ENCODE measurements at regions not wholly inside any gene's neighbourhood (a gene's known extent, or its start where the extent isn't known, plus 50 kb on each side); places are given as distances from the start of the nearest gene placed in this dataset.
"Not testable (repeated sequence)": the region's sequence is repeated elsewhere in the genome, so short reads cannot be mapped to it uniquely, and the experiment has no call there.

DNA sequence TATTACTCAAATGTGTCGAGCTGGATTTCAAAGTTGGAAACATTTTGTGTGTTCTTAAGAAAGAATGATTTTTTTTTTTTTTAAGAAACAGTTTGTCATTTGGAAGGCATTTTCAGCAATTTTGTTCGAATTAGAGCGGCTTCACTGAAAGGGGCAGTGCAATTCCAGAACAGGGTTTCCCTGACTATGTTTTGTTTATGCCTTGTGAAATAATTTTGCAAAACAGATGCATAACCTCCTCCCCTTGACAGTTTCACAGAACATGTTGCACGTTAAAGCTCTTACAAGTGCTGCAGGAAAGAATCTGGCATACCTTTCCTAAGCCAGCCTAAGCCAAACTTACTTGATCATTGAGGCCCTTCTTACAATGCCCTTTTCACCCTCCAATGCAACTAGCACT, 216.0 kb upstream of the SSTR4 start:
- DNase-seq (ENCODE audit: low read depth) = no peak

DNA sequence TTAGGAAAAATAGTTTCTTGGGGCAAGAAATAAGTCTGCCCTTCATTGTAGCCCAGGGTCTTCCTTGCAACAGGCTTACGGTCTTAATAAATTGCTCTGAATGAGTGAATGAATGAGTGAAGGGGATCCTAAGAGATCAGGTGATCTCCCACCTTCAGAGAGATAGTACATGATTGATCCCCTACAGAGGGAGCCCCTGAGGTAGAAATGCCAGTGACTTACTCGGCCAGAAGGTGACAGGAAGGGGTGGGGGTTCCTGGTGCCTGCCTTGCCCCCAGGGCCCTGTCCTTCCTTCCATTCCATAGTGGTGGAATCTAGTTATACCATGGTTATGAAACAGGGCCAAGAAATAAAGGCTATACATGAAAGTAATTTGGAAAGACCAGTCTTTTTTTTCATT, 215.3 kb upstream of the SSTR4 start:
- DNase-seq (ENCODE audit: low read depth) = no peak

DNA sequence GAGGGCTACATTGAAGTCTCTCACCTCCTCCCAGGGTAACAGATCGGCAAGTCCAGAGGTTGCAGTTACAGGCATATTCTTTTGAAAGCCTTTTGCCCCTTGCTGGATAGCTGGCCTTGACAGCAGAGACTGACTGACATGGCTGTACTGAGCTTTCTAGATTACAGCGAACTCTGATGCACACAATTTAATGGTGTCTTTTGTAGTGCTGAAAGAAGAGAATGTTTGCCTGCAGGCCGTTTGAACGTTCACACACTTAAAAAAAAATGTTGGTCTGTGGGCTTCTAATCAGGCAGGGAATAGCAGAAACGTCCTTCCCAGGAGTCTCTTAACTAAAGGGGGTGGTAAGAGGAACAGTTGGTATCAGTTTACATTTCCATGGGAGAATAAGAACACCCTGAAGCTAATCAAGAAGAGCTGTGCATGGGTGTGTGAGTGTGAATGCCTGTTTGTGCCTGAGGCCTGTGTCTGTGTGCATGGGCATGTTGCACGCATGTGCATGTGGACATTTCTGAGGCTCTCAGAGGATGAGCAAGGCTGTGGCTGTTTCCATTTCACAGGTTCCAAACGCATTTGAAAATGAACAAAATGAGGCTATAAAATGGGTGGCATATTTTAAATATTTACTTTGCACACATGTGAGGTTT, 213.9 kb upstream of the SSTR4 start:
- DNase-seq (ENCODE audit: low read depth) = no peak

DNA sequence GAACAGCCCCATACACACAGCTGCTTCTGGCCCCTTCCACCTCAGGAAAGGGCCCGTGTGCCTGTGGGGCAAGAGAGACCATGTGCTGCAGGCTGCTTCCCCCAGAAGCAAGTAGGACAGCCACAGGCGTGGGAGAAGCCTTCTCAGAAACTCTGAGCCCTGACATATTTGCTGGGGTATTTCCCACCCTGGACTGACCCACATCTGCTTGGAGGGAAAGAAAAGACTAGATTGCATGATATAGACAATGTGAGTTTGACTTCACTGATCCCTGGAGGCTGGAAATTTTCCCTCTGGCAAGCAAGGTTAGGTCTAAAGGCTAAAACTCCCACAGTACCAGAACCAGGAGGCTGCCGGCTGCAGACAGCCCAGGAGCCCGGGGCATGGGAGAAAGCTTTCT, 213.3 kb upstream of the SSTR4 start:
- DNase-seq (ENCODE audit: low read depth) = no peak

DNA sequence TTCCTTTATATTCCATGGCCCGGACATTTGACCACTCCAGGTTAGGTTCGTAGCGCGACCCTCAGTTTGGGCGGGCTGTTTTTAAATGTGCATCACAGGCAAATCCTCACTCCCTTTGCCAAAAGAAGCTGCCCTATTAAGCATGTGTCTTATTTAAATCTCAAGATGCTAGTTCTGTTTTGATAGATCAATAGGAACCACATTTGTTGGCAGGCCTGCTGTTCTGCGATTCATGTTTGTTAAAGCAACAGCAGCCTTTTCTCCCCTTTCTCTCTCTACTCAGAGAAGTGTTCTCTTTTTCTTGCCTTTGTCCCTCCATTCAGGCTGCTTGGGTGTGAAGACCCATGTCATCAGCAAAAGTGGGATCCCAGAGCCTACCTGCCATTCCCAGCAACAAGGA, 212.0 kb upstream of the SSTR4 start:
- no peak for DNase-seq (ENCODE audit: low read depth)

DNA sequence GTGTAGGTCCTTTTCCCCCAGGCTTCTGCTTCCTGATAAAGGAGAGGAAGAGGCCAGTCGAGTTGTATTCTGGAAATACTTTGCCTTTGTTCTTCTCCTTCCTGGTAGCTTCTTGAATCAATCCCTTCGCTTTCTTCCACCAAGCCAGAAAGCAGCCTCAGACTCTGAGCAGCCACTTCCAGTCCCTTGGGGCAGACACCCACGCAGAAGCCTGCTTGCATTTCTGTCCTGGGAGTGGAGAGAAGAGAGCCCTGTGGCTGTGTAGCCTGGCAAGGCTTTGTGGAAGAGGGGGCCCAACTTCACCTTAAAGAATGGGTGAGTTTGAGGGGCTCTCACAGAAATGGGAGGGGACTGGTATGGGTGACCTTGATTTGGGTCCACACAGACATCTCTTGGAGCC, 211.0 kb upstream of the SSTR4 start:
- no peak for DNase-seq (ENCODE audit: low read depth)

DNA sequence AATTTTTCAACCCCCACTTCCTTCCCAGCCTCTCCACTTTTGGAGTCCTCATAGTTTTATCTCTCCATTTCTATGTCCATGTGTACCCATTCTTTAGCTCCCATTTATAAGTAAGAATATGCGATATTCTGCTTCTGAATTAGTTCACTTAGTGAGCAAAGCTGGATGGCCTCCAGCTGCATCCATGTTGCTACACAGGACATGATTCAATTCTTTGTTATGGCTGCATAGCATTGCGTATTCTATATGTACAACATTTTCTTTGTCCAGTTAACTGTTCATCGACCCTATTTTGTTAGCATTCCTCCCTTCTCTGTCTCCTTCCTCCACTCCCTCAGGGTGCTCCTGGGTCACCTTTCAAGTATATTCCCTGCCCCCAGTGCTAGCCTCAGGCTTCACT, 210.0 kb upstream of the SSTR4 start:
- peak; percentile 69 for DNase-seq (ENCODE audit: low read depth)

DNA sequence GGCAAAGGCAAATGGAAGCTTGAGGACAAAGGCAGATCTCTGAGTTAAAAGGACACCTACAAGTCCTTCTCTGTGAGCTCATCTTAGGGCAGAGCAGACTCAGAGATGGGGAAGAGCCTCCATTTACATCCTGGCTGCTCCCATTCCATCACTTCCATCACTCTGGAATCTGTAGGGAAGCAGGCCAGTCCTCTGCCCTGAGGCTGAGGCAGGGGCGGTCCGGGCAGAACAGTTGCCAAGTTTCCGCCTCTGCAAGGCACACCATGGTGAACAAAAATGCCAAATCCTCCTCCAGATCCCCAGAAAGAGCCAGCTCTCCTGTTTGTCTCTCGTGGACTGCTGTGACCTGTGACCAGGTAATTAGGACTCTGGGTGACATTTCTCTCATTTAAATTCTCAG, 209.6 kb upstream of the SSTR4 start:
- no peak for DNase-seq (ENCODE audit: low read depth)

DNA sequence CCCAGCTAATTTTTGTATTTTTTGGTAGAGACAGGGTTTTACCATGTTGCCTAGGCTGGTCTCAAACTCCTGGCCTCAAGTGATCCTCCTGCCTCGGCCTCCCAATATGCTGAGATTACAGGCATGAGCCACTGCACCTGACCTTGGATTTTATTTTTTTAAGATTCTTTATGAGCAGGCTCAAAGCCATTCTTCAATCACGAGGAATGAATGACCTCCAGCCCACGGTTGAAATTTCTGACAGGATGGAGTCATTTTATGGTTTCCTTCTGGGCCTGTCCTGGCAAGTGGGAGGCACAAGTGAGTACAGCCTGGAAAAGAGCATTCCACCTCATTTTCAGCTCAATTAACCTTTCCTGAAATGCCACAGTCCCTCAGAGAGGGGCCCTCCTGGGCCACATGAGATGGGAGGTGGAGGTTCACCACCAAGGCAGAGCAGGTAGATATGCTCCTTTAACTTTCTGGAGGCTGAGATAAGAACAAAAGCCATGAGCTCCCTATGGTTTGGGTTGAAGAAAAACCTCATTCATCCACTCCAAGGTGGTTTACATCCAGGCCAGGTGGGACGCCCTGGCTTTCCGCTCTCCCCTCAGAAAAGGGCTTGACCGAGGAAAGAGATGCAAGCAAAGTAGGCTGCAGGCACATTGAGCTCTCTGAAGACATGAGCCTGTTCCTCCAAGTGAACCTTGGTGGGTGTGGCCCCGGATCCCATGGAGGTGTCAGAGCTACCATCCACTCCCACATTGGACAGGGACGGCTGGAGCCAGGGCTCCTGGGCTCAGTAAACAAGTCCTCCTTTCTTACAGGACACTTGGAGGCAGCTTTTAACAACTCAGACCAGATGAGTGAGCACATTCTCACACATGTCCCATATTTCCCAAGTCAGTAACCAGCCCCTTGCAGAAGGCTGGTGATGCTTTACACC, 208.5 kb upstream of the SSTR4 start:
- DNase-seq (ENCODE audit: low read depth) = no peak

DNA sequence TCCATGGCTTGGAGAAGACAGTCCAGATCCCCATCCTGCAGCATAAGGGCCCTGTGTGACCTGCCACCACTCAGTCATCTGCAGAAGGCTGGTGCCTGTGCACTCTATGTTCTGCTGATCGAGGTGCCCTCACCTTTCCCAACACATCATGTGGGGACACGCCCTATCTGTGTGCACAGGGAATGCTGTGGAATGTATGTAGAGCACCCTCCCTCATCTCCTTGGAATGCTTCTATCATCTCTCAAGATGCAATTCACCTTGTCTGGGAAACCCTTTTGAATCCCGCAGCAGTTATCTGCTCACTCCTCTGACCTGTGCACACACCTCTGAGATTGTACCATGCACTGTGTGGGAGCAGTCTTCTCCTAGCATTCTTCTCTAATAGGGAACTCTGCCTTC, 207.2 kb upstream of the SSTR4 start:
- DNase-seq (ENCODE audit: low read depth) = no peak

DNA sequence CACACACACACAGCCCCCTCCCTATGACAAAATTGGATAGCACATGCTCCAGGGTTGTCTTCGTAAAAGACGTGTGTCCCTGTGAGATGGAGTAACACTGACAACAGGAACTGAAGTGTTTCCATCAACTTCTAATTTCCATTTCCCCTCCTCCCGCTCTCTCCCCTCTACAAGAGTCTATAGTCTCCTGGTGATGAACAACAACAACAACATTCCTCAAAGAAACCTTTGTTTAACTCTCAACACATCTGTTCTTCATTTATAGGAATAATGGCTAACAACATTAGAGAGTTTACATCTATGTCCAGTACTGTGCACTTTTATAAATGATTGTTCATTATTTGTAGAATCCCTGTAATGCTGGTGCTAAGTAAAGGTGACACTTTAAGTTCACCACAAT, 205.8 kb upstream of the SSTR4 start:
- no peak for DNase-seq (ENCODE audit: low read depth)

DNA sequence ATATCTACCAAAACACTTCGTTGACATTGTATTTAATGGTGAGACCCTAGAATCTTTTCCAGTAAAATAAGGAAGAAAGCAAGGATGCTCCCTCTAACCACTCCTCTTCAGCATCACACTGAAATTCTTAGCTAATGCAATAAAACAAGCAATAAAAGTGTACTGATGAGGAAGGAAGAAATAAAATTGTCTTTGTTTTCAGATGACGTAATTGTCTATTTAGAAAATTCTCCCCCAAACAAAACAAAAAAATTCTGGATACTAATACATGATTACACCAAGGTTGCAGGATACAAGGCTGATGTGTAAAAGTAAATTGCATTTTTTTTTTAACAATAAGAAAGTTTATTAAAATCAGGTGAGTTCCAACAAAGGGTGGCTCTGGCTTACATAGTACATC, 205.0 kb upstream of the SSTR4 start:
- DNase-seq (ENCODE audit: low read depth) = no peak

DNA sequence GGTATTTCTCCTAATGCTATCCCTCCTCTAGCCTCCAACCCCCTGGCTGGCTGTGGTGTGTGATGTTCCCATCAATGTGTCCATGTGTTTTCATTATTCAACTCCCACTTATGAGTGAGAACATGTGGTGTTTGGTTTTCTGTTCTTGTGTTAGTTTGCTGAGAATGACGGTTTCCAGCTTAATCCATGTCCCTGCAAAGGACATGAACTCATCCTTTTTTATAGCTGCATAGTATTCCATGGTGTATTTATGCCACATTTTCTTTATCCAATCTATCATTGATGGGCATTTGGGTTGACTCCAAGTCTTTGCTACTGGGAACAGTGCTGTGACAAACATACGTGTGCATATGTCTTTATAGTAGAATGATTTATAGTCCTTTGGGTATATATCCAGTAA, 204.4 kb upstream of the SSTR4 start:
- DNase-seq (ENCODE audit: low read depth) = not testable (repeated sequence)

DNA sequence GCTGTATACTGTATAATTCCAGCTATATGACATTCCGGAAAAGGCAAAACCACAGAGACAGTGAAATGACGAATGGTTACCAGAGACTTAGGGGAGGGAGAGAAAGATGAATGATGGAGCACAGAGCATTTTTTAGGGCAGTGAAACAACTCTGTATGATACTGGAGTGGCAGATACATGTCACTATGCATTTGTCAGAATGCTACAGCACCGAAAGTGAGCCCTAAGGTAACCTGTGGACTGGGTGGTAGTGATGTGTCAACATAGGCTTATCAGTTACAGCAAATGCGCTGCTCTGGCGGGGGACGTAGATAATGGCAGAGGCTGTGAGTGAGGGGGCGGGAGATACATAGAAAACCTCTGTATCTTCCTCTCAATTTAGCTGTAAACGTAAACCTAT, 201.3 kb upstream of the SSTR4 start:
- no peak for DNase-seq (ENCODE audit: low read depth)

DNA sequence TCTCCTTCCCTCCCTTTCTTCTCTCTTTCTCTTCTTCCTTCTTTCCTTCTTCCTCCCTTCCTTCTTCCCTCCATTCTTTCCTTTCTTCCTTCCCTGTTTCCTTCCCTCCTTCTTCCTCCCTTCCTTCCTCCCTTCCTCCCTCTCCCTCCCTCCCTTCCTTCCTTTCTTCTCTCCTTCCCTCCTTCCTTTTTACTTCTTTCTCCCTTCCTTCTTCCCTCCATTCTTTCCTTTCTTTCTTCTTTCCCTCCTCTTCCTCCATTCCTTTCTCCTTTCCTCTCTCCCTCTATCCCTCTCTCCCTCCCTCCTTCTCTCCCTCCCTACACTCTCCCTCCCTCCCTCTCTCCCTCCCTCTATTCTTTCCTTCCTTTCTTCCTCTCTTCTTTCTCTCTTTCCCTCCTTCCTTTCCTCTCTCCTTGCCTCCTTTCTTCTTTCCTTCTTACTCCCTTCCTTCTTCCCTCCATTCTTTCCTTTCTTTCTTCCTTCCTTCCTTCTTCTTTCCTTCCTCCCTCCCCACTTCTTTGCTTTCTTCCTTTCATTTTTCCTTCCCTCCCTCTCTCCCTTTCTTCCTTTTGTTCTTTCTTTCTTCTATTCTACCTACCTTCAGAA, 200.4 kb upstream of the SSTR4 start:
- no peak for DNase-seq (ENCODE audit: low read depth)

DNA sequence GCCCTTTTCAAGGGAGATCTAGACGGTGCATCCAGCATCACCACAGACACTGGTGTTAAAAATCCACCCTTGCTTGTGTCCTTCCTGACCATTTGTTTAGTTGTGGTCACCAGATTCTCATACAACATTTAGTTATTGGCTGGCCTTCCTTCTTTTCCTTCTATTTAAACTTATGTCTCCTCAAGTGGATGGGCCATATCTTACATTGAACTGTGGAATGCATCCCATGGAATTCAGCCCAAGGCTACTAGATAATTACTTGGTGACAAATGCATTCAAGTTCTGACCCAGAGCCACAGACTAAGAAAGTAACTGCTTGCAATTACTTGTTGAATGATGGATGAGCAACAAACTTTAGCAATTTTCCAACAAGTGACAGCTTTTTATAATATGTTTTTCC, 198.9 kb upstream of the SSTR4 start:
- DNase-seq (ENCODE audit: low read depth) = peak; percentile 11

DNA sequence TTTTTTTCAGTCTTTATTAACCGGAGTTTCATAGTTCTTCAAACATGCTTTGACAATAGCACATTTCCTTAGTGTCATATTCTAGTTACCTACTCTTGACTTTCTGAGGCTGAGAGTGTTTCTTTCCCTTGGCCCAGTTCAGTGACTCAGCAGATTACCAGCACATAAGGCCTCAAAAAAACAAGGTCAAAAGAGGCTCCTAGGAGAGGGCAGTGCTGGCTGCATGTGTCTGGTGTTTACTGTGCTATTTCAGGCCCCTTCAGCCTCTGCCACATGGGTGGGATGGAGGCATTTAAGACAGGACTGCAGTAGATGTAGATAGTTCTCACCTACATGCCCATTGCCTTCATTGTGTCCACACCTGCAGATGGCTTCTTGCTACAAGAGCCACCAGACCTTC, 198.2 kb upstream of the SSTR4 start:
- DNase-seq (ENCODE audit: low read depth) = peak; percentile 59

DNA sequence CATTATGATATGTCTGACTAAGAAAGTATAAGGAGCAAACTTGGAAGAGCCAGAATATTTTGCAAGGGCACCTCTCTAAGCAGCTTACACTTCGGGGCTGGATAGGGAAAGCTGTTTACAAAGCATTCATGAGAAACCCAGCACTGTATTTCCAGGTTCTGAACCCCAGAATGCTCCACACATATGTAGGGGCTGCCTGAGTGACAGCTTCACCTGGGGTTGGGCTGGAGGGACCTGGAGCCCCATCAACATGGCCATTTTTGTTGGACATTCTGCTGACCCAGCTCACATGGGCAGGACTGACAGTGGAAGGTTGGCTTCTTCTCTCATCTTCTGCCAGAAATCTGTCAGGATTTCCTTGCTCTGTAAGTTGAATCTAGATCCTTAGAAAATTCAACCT, 197.1 kb upstream of the SSTR4 start:
- no peak for DNase-seq (ENCODE audit: low read depth)

DNA sequence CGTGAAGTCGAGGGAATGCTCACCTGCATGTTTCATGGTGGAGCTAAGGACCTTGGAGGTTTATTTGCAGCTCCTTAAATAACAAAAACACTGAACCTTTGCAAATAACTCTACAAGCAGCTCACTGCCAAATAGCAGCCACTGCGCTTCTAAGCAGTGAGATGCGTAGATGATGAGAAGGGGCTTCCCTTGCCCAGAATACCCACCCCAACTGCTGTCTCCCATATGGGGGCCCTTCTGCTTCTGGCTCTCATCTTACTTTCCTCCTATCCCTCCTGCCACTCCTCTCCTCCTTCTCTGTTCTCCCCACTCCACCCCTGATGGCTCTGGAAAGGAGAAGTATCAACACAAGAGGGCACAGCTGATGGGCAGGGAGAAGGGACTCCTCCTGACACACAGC, 193.3 kb upstream of the SSTR4 start:
- DNase-seq (ENCODE audit: low read depth) = no peak

DNA sequence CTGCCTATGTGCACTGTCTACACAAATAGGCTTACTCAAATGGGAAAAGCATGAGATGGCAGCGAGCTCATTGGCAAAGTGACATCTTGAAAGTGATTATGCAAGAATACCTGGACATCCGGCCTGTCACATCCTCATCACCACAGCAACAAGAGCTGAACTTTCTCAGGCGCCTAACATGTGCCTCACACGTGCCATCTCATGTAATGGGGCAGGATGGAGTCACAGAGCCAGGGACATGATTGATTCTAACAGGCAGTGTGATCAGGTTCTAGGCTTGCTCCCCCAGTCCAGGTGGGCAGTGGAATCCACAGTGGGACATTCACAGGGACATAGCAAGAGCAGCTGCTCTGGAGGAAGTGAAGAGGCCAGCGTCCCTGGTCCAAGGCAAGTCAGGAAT, 192.3 kb upstream of the SSTR4 start:
- DNase-seq (ENCODE audit: low read depth) = no peak

DNA sequence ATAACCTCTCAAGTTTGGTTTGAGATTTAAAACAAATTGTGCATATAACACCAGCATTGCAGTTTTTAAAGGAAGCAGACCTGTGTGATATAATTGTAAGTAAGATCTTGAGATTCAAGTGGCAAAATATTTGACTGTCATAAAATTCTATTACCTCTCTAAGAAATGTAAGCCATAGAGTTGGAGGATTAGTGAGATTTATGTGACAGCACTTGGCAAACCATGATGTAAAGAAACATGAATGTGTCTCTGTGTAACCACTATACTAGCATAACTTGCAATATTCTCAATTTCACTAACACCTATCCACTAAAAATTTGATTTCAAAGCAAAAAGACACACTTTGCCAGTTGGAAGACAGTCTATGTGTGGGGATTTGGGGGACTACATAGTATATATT, 190.2 kb upstream of the SSTR4 start:
- no peak for DNase-seq (ENCODE audit: low read depth)

DNA sequence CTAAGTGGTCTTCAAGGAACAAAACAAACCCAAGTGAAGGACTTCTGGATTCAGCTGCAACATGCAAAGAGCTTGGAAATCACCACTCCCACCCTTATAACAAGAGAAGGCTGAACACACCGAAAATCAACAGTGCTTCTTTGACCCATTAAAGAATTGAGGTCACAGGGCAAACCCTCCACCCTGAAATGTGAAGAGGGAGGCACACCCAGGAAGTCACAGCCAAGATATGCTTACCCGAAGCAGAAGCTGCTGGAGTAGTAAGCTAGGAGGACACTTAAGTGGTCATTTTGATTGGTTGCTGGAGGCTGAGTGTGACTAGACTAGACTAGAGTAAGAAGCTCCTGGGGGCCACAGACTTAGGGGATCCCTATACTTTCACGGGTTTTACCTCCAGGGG, 188.2 kb upstream of the SSTR4 start:
- DNase-seq (ENCODE audit: low read depth) = no peak

DNA sequence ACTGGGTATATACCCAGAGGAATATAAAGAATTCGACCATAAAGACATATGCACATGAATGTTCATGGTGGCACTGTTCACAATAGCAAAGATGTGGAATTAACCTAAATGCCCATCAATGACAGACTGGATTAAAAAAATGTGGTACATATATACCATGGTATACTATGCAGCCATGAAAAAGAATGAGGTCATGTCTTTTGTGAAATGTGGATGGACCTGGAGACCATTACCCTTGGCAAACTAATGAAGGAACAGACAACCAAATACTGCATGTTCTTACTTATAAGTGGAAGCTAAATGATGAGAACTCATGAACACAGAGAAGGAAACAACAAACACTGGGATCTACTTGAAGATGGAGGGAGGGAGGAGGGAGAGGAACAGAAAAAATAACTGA, 186.7 kb upstream of the SSTR4 start:
- no peak for DNase-seq (ENCODE audit: low read depth)

Measured in iris pigment epithelial cell (primary cell).